Common myeloid progenitor, CD34-positive (primary cell): ENCODE measurements at regions not wholly inside any gene's neighbourhood (a gene's known extent, or its start where the extent isn't known, plus 50 kb on each side); places are given as distances from the start of the nearest gene placed in this dataset.

Experiments used
- CTCF ChIA-PET: fragments of 350-600 bp; sonication (Branson Sonifier 250); formaldehyde crosslinking; loops from one replicate; lab custom pipeline; 2021; ENCODE audit warnings: antibody characterized with exemption; lab: Charles Lee
- POLR2A ChIA-PET: fragments of 350-600 bp; sonication (Branson Sonifier 250); formaldehyde crosslinking; loops from one replicate; lab custom pipeline; 2021; ENCODE audit warnings: antibody characterized with exemption; lab: Charles Lee
- DNase-seq, 3 donors: peaks; one replicate each; pipeline versions ENCODE4 v3.0.0 to v3.0.0-alpha.2; 2013
- H3K27ac ChIP-seq, 2 experiments: 1 replicate in 1 of 2; 2 replicates in 1 of 2; pipeline ENCODE4 v1.7.0; 2013; ENCODE audit warnings: inconsistent platforms in 2 of 2, low read length in 2 of 2, mild to moderate bottlenecking in 2 of 2, low read depth in 1 of 2, moderate library complexity in 1 of 2; ENCODE audit not compliant: severe bottlenecking in 2 of 2, insufficient read depth in 1 of 2, poor library complexity in 1 of 2
- H3K27me3 ChIP-seq, 5 experiments: replicated peaks in 2 of 5; 1 replicate in 3 of 5; 2 replicates in 2 of 5; pipeline versions ENCODE4 v1.6.1 to v1.7.0; 2013; ENCODE audit warnings: low read length in 4 of 5, mild to moderate bottlenecking in 2 of 5, moderate library complexity in 2 of 5, inconsistent platforms in 1 of 5; ENCODE audit not compliant: insufficient read depth in 5 of 5, control insufficient read depth in 4 of 5
- H3K36me3 ChIP-seq, 4 experiments: 1 replicate in 2 of 4; 2 replicates in 2 of 4; pipeline versions ENCODE4 v1.6.1 to v1.7.0; 2013; ENCODE audit warnings: low read length in 3 of 4, control low read depth in 1 of 4, mild to moderate bottlenecking in 1 of 4; ENCODE audit not compliant: control insufficient read depth in 4 of 4, insufficient read depth in 4 of 4
- H3K4me1 ChIP-seq, 4 experiments: 1 replicate in 3 of 4; 2 replicates in 1 of 4; pipeline versions ENCODE4 v1.6.1 to v1.7.1; 2013; ENCODE audit warnings: low read length in 3 of 4, mild to moderate bottlenecking in 3 of 4, control low read depth in 1 of 4, inconsistent platforms in 1 of 4, moderate library complexity in 1 of 4; ENCODE audit not compliant: control insufficient read depth in 4 of 4, insufficient read depth in 4 of 4; ENCODE audit errors: control extremely low read depth in 1 of 4
- H3K4me3 ChIP-seq, 7 experiments: 1 replicate in 4 of 7; 2 replicates in 3 of 7; pipeline versions ENCODE4 v1.5.1 to v1.7.0; 2013; ENCODE audit warnings: mild to moderate bottlenecking in 7 of 7, low read length in 6 of 7, moderate library complexity in 6 of 7, inconsistent platforms in 2 of 7, low read depth in 2 of 7, control low read depth in 1 of 7; ENCODE audit not compliant: insufficient read depth in 4 of 7, control insufficient read depth in 1 of 7; ENCODE audit errors: extremely low read depth in 1 of 7
- H3K9me3 ChIP-seq, 5 experiments: 1 replicate in 4 of 5; 2 replicates in 1 of 5; pipeline versions ENCODE4 v1.6.1 to v1.7.1; 2013; ENCODE audit warnings: low read length in 4 of 5, mild to moderate bottlenecking in 2 of 5, inconsistent platforms in 1 of 5, low read depth in 1 of 5, moderate library complexity in 1 of 5; ENCODE audit not compliant: control insufficient read depth in 4 of 5, insufficient read depth in 2 of 5; ENCODE audit errors: control extremely low read depth in 1 of 5
- WGBS: methylation state at CpG from one replicate; pipeline ENCODE4 v1.1.5; 2013; ENCODE audit not compliant: insufficient coverage; 5-methylcytosine and 5-hydroxymethylcytosine counted together

- Histone ChIP-seq H3K4me1 (no peaks in the 10 kb centered on the region), H3K27me3 (peaks cover 0 to 4% (median 0%) of the 10 kb centered on the region in 5 experiments), H3K9me3 (no peaks in the 10 kb centered on the region), H3K27ac (no peak overlapping the region), H3K36me3 (no peaks in the 10 kb centered on the region), H3K4me3 (no peak overlapping the region)
- WGBS, result 100% methylated on average over 1 of the region's 1 CpG
- POLR2A ChIA-PET, result no interaction called here
- CTCF ChIA-PET, result no interaction called here
- no peak for DNase-seq
Observed at GRCh38 chr10:44326474-44327030, 58.3 kb downstream of the CXCL12 start.

- H3K4me3 ChIP-seq, result no peak overlapping the region
- WGBS, result 63% methylated on average over 5 of the region's 6 CpGs
- no peaks in the 10 kb centered on the region for H3K4me1 ChIP-seq
- ChIA-PET POLR2A (no interaction called here), CTCF (interaction anchor here (0.9 to 1.8 kb wide), 3 partner anchors 14 to 640 kb away, joined by 3 to 6 read pairs (median 3); no protein-coding TSS in a partner anchor)
- no peak for DNase-seq
- H3K36me3 ChIP-seq, result no peaks in the 10 kb centered on the region
- H3K9me3 ChIP-seq, result no peaks in the 10 kb centered on the region
- H3K27me3 ChIP-seq, result peaks cover 0 to 4% (median 0%) of the 10 kb centered on the region in 5 experiments
- no peak overlapping the region for H3K27ac ChIP-seq
Observed at GRCh38 chr10:44325596-44326307, 59.1 kb downstream of the CXCL12 start.

- Histone ChIP-seq H3K4me1 (no peaks in the 10 kb centered on the region), H3K27me3 (peaks cover 0 to 4% (median 0%) of the 10 kb centered on the region in 5 experiments), H3K36me3 (no peaks in the 10 kb centered on the region), H3K27ac (no peak overlapping the region), H3K9me3 (no peaks in the 10 kb centered on the region), H3K4me3 (no peak overlapping the region)
- POLR2A ChIA-PET, result no interaction called here
- CTCF ChIA-PET, result interaction anchor here (0.9 to 1.8 kb wide), 3 partner anchors 14 to 640 kb away, joined by 3 to 6 read pairs (median 3); no protein-coding TSS in a partner anchor
- DNase-seq, result no peak
- 100% methylated on average over 2 of the region's 3 CpGs for WGBS
Observed at GRCh38 chr10:44325157-44325556, 59.7 kb downstream of the CXCL12 start.

- H3K4me3 ChIP-seq, result no peak overlapping the region
- DNase-seq, result no peak
- POLR2A ChIA-PET, result no interaction called here
- peaks cover 0 to 4% (median 0%) of the 10 kb centered on the region in 5 experiments for H3K27me3 ChIP-seq
- CTCF ChIA-PET, result interaction anchor here (1.8 kb wide), 1 partner anchor 12 kb away, joined by 6 read pairs; no protein-coding TSS in a partner anchor
- H3K9me3 ChIP-seq, result no peaks in the 10 kb centered on the region
- no peaks in the 10 kb centered on the region for H3K36me3 ChIP-seq
- no peaks in the 10 kb centered on the region for H3K4me1 ChIP-seq
- H3K27ac ChIP-seq, result no peak overlapping the region
- no CpG with 5 or more reads among the region's 3 CpGs for WGBS
Observed at GRCh38 chr10:44323838-44324237, 61.1 kb downstream of the CXCL12 start.

- Histone ChIP-seq H3K4me3 (no peak overlapping the region), H3K4me1 (no peaks in the 10 kb centered on the region), H3K27me3 (peaks cover 0 to 3% (median 0%) of the 10 kb centered on the region in 5 experiments), H3K27ac (no peak overlapping the region), H3K36me3 (no peaks in the 10 kb centered on the region), H3K9me3 (no peaks in the 10 kb centered on the region)
- CTCF ChIA-PET, result interaction anchor here (1.6 kb wide), 1 partner anchor 12 kb away, joined by 8 read pairs; no protein-coding TSS in a partner anchor
- no peak for DNase-seq
- POLR2A ChIA-PET, result no interaction called here
- 92% methylated on average over 2 of the region's 2 CpGs for WGBS
Observed at GRCh38 chr10:44322137-44322536, 62.8 kb downstream of the CXCL12 start.

GRCh38 chr10:44320756-44321155 lies 64.1 kb downstream of the CXCL12 start:
- no peaks in the 10 kb centered on the region for H3K36me3 ChIP-seq
- no peaks in the 10 kb centered on the region for H3K4me1 ChIP-seq
- no peak overlapping the region for H3K4me3 ChIP-seq
- ChIA-PET POLR2A (no interaction called here), CTCF (no interaction called here)
- H3K9me3 ChIP-seq, result no peaks in the 10 kb centered on the region
- no peak for DNase-seq
- H3K27ac ChIP-seq, result no peak overlapping the region
- H3K27me3 ChIP-seq, result peaks cover 0 to 3% (median 0%) of the 10 kb centered on the region in 5 experiments
- WGBS, result no CpG with 5 or more reads among the region's 3 CpGs

- Histone ChIP-seq H3K4me3 (no peak overlapping the region), H3K27ac (no peak overlapping the region), H3K9me3 (no peaks in the 10 kb centered on the region), H3K4me1 (no peaks in the 10 kb centered on the region), H3K36me3 (no peaks in the 10 kb centered on the region), H3K27me3 (no peaks in the 10 kb centered on the region)
- POLR2A ChIA-PET, result no interaction called here
- CTCF ChIA-PET, result no interaction called here
- 60% methylated on average over 1 of the region's 3 CpGs for WGBS
- DNase-seq, result no peak
Observed at GRCh38 chr10:44317856-44318255, 67.0 kb downstream of the CXCL12 start.
